A673 (cell line): ENCODE measurements at regions not wholly inside any gene's neighbourhood (a gene's known extent, or its start where the extent isn't known, plus 50 kb on each side); places are given as distances from the start of the nearest gene placed in this dataset.

Source experiments
- CTCF ChIP-seq: fragments of 300-800, 200-600 bp; sonication (generic); conservative IDR thresholded peaks from 2 replicates; pipeline ENCODE4 v1.5.1; 2017; ENCODE audit warnings: low read depth, mild to moderate bottlenecking, antibody characterized with exemption, low read length, moderate library complexity, mixed read lengths
- EZH2 ChIP-seq: fragments of 200-600 bp; sonication (generic); IDR thresholded peaks from 2 replicates; pipeline ENCODE4 v1.6.1; 2017; ENCODE audit warnings: borderline replicate concordance, low read depth, mild to moderate bottlenecking, mixed read lengths, antibody characterized with exemption, low read length; ENCODE audit not compliant: poor library complexity, severe bottlenecking

- TF ChIP-seq CTCF (no peak), EZH2 (no peak)
Measured at GRCh38 chr10:55627501-55628051, 733.5 kb downstream of the ZWINT start.
